ENCODE measurements at regions not wholly inside any gene's neighbourhood (a gene's known extent, or its start where the extent isn't known, plus 50 kb on each side); places are given as distances from the start of the nearest gene placed in this dataset.

DNA sequence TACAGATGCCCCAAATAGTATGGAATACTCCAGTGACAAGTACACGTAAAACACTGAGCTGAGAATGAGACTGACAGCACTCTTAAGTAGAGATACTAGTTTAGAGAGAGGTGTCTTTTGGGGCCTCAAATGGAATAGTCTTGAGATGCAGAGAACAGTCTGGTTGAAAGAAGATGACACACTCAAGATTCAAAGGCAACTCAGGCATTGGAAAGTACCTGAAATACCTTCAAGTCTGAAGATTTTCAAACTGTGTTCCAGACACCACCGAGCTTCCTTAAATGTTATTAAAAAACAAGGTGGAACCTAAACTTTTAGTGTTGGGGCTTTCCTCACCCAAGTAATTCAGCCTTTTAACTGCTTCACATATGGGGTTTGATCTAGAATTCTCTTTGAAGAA lies 437.7 kb downstream of the OMA1 start:
- Mint-ChIP-seq H3K27me3 (ENCODE audit: low read depth) (peaks cover 2% of the 10 kb centered on the region), H3K4me3 (ENCODE audit: unreplicated experiment) (no peak overlapping the region), H3K27ac (ENCODE audit: unreplicated experiment) (no peak overlapping the region), H3K4me1 (ENCODE audit: low read depth) (no peaks in the 10 kb centered on the region), H3K36me3 (ENCODE audit: low read depth) (no peaks in the 10 kb centered on the region), H3K9me3 (ENCODE audit: low read depth) (no peaks in the 10 kb centered on the region)
- TF ChIP-seq, protein P1, sequence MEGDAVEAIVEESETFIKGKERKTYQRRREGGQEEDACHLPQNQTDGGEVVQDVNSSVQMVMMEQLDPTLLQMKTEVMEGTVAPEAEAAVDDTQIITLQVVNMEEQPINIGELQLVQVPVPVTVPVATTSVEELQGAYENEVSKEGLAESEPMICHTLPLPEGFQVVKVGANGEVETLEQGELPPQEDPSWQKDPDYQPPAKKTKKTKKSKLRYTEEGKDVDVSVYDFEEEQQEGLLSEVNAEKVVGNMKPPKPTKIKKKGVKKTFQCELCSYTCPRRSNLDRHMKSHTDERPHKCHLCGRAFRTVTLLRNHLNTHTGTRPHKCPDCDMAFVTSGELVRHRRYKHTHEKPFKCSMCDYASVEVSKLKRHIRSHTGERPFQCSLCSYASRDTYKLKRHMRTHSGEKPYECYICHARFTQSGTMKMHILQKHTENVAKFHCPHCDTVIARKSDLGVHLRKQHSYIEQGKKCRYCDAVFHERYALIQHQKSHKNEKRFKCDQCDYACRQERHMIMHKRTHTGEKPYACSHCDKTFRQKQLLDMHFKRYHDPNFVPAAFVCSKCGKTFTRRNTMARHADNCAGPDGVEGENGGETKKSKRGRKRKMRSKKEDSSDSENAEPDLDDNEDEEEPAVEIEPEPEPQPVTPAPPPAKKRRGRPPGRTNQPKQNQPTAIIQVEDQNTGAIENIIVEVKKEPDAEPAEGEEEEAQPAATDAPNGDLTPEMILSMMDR (IDR thresholded peaks at IDR 0.05), result no peak
- DNase-seq (ENCODE audit: low spot score), result no peak

DNA sequence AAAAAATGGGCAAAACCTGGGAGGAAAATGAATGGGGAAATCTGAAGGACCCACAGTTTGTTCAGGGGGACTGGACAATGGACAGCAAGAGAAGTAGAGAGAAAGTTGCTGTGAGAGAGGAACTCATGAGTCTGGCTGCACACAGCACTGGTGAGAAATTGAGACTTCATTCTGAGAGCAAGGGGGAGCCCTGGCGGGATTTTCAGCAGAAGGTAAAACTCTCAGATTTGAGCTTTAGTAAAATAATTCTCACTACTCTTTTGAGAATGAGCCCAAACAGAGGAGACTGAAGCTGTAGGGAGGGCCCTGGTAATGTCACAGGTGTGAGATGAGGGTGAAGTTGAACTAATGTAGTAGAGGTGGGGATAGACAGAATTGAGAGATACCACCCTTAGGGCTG lies 438.6 kb downstream of the OMA1 start:
- TF ChIP-seq, protein P1 (IDR thresholded peaks at IDR 0.05), result no peak
- H3K4me3 Mint-ChIP-seq (ENCODE audit: unreplicated experiment), result no peak overlapping the region
- H3K27me3 Mint-ChIP-seq (ENCODE audit: low read depth), result peaks cover 2% of the 10 kb centered on the region
- H3K27ac Mint-ChIP-seq (ENCODE audit: unreplicated experiment), result no peak overlapping the region
- no peak for DNase-seq (ENCODE audit: low spot score)
- H3K36me3 Mint-ChIP-seq (ENCODE audit: low read depth), result no peaks in the 10 kb centered on the region
- H3K4me1 Mint-ChIP-seq (ENCODE audit: low read depth), result no peaks in the 10 kb centered on the region
- no peaks in the 10 kb centered on the region for H3K9me3 Mint-ChIP-seq (ENCODE audit: low read depth)

DNA sequence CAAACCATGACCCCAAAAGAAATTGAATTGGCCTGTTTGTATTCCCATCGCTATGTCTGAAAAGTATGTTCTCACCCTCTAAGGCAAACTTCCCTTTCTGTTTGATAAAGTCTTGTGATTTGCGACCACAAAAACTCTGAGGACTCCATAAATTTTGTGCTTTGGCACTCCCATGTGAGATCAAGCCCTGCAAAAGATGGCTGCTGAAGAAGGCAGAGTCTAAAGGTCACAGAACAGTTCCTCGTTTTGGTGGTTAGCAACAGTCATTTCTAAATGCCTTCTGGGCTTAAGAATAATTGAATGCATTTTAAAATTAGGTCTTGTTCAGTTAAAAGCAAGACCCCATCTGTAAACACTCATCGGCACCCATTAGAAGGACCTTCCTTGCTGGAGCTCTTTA lies 441.6 kb downstream of the OMA1 start:
- H3K27me3 Mint-ChIP-seq (ENCODE audit: low read depth), result no peaks in the 10 kb centered on the region
- H3K4me1 Mint-ChIP-seq (ENCODE audit: low read depth), result no peaks in the 10 kb centered on the region
- H3K36me3 Mint-ChIP-seq (ENCODE audit: low read depth), result no peaks in the 10 kb centered on the region
- H3K27ac Mint-ChIP-seq (ENCODE audit: unreplicated experiment), result no peak overlapping the region
- DNase-seq (ENCODE audit: low spot score), result no peak
- no peaks in the 10 kb centered on the region for H3K9me3 Mint-ChIP-seq (ENCODE audit: low read depth)
- TF ChIP-seq, protein P1 (IDR thresholded peaks at IDR 0.05), result no peak
- no peak overlapping the region for H3K4me3 Mint-ChIP-seq (ENCODE audit: unreplicated experiment)

DNA sequence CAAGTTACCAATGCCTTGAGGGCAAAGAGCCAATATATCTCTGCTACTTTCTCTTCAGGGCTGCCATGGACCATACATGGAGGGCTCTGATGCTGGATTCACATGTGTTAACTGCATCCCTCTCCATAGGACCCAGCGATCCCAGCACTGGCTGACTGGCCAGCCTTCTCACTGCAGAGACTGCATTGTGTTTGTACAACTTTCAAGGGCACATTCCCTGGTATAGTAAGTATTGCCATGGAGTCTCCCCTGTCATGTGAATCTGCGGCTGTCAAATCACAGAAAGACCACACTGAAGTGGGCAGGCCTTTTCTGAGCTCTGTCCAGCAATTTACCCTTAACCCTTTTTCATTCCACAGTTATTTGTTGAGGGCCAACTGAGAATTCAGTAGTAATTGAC lies 449.8 kb downstream of the OMA1 start:
- no peak for DNase-seq (ENCODE audit: low spot score)
- TF ChIP-seq, protein P1 (IDR thresholded peaks at IDR 0.05), result no peak
- no peaks in the 10 kb centered on the region for H3K9me3 Mint-ChIP-seq (ENCODE audit: low read depth)
- H3K27ac Mint-ChIP-seq (ENCODE audit: unreplicated experiment), result no peak overlapping the region
- H3K27me3 Mint-ChIP-seq (ENCODE audit: low read depth), result no peaks in the 10 kb centered on the region
- H3K36me3 Mint-ChIP-seq (ENCODE audit: low read depth), result no peaks in the 10 kb centered on the region
- H3K4me3 Mint-ChIP-seq (ENCODE audit: unreplicated experiment), result no peak overlapping the region
- H3K4me1 Mint-ChIP-seq (ENCODE audit: low read depth), result no peaks in the 10 kb centered on the region

DNA sequence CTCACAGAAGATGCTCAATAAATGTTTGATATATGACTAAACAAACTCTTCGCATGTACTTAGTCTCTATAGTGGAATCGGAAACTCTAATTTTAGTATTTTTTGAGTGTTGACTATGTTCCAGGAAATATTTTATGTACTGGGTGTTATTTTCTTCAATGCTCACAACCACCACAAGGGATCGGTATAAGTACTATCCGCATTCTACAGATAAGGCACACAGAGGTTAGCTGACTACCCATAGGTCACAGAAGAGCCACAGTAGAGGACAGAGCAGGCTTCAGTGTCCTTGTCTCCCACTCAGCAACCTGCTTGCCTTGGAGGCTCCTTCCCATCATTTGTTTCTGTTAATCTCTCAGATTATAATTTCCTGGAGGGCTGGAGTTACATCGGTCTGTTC lies 451.3 kb downstream of the OMA1 start:
- Mint-ChIP-seq H3K9me3 (ENCODE audit: low read depth) (no peaks in the 10 kb centered on the region), H3K4me1 (ENCODE audit: low read depth) (no peaks in the 10 kb centered on the region), H3K27me3 (ENCODE audit: low read depth) (no peaks in the 10 kb centered on the region), H3K27ac (ENCODE audit: unreplicated experiment) (no peak overlapping the region), H3K4me3 (ENCODE audit: unreplicated experiment) (no peak overlapping the region), H3K36me3 (ENCODE audit: low read depth) (no peaks in the 10 kb centered on the region)
- no peak for DNase-seq (ENCODE audit: low spot score)
- TF ChIP-seq, protein P1 (IDR thresholded peaks at IDR 0.05), result no peak

Data from chondrocyte (in vitro differentiated cells).